ENCODE measurements at regions not wholly inside any gene's neighbourhood (a gene's known extent, or its start where the extent isn't known, plus 50 kb on each side); places are given as distances from the start of the nearest gene placed in this dataset.

DNA sequence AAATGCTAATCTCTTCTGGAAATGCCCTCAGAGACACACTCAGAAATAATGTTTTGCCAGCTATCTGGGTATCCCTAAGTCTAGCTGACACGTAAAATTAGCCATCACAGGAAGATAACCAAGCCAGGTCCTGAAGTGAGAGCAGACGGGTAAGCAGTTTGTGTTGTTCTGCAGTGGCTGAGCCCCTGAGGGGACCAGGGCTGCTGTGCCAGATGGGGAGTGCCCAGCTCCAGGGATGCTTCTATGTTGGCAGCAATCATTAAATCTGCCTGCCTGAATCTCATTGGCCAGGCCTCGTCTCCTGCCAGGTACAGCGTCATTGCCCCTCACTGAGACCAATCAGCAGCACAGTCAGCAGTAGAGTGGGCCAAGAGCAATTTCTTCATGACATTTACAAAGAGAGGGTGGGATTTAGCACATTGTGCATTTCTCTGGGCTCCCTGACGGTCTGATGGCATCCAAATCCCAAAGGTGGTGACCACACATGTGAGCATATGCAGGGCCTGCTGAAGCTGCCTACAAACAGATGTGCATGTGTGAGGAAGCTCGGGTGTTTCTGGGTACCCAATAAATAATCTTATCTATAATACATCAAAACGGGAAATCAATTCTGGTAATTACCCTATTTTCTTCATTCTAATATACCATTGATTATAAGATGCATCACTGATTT, 58.7 kb upstream of the LRRN2 start:
- no peaks in the 10 kb centered on the region for H3K27me3 ChIP-seq
- no peak for DNase-seq
- WGBS (ENCODE audit: insufficient coverage, low coverage, low lambda C conversion rate, missing lambda C conversion rate): 52% methylated on average over 5 of the region's 7 CpGs

DNA sequence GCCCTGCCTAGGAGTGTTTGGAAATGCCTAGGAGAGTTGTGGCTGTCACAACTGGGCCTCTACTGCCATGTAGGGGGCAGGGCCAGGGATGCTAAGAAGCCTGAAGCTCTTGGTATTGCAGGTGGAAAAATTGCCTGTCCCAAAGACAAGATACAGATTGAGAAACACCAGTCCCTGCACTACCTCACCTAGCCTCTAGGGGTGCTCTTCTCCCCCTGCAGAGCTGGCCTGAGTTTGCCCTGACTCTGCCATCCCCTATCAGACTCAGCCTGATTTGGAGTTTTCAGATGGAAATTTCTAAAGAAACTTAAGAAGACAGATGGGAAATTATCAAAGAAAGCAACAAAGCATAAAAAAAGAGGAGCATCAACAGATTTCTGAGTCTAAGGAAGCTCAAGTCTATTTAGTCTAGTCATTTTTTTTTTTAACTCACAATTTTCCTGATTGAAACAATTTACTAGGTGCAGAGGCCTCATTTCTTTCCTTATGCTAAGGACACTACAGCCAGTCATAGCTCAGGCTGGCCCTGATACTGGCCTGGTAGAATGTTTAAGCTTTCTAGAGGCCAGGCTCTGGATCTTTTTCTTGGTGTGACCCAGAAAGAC, 61.4 kb upstream of the LRRN2 start:
- intact Hi-C loops (cut with DNase I): no loop called here
- ATAC-seq (peak; percentile 93 to 98 (median 96)), DNase-seq (peak in 2 of 3 donors; percentile 37 to 53)
- Histone ChIP-seq H3K36me3 (no peaks in the 10 kb centered on the region), H3K9me3 (no peaks in the 10 kb centered on the region), H3K27ac (no peak overlapping the region), H3K4me3 (no peak overlapping the region), H3K4me1 (no peaks in the 10 kb centered on the region), H3K27me3 (no peaks in the 10 kb centered on the region)
- TF ChIP-seq, protein P1, sequence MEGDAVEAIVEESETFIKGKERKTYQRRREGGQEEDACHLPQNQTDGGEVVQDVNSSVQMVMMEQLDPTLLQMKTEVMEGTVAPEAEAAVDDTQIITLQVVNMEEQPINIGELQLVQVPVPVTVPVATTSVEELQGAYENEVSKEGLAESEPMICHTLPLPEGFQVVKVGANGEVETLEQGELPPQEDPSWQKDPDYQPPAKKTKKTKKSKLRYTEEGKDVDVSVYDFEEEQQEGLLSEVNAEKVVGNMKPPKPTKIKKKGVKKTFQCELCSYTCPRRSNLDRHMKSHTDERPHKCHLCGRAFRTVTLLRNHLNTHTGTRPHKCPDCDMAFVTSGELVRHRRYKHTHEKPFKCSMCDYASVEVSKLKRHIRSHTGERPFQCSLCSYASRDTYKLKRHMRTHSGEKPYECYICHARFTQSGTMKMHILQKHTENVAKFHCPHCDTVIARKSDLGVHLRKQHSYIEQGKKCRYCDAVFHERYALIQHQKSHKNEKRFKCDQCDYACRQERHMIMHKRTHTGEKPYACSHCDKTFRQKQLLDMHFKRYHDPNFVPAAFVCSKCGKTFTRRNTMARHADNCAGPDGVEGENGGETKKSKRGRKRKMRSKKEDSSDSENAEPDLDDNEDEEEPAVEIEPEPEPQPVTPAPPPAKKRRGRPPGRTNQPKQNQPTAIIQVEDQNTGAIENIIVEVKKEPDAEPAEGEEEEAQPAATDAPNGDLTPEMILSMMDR (IDR thresholded peaks at IDR 0.05): peak; percentile 76 to 99 (median 96)
- no peak for TF ChIP-seq POLR2A (IDR thresholded peaks at IDR 0.05)

More for the DNA sequence above, 58.7 kb upstream of the LRRN2 start:
- H3K4me3 ChIP-seq: no peak overlapping the region
- no peak overlapping the region for H3K27ac ChIP-seq
- intact Hi-C loops (cut with DNase I): no loop called here
- H3K9me3 ChIP-seq: no peaks in the 10 kb centered on the region
- no peaks in the 10 kb centered on the region for H3K36me3 ChIP-seq
- no peaks in the 10 kb centered on the region for H3K4me1 ChIP-seq
- no peak for ATAC-seq
- TF ChIP-seq POLR2A (IDR thresholded peaks at IDR 0.05): no peak
- TF ChIP-seq, protein P1 (IDR thresholded peaks at IDR 0.05): no peak

DNA sequence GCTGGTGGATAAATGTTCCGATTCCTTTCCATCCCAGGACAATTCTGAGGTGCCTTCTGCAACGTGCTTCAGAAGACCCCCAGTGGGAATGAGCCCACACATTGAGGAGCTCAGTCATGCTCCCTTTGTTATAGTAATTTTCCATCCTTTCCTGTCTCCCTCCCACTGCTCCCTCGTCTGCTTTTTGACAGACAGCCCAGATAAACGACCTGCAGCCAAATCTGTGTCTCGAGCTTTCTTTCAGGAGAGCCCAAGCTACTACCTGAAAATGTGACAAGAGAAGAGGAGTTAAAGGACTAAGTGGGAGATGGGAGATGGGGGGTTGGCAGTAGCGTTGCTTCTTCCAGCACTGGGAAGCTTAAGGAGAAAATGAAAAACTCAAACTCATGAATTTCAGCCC, 65.9 kb upstream of the LRRN2 start:
- H3K4me1 ChIP-seq: no peaks in the 10 kb centered on the region
- intact Hi-C loops (cut with DNase I): no loop called here
- H3K36me3 ChIP-seq: no peaks in the 10 kb centered on the region
- no peak for TF ChIP-seq POLR2A (IDR thresholded peaks at IDR 0.05)
- TF ChIP-seq, protein P1 (IDR thresholded peaks at IDR 0.05): no peak
- no peak overlapping the region for H3K27ac ChIP-seq
- ATAC-seq (no peak), DNase-seq (no peak)
- WGBS (ENCODE audit: insufficient coverage, low coverage, low lambda C conversion rate, missing lambda C conversion rate): 42% methylated on average over 6 of the region's 6 CpGs
- H3K4me3 ChIP-seq: no peak overlapping the region
- H3K27me3 ChIP-seq: no peaks in the 10 kb centered on the region
- H3K9me3 ChIP-seq: no peaks in the 10 kb centered on the region

DNA sequence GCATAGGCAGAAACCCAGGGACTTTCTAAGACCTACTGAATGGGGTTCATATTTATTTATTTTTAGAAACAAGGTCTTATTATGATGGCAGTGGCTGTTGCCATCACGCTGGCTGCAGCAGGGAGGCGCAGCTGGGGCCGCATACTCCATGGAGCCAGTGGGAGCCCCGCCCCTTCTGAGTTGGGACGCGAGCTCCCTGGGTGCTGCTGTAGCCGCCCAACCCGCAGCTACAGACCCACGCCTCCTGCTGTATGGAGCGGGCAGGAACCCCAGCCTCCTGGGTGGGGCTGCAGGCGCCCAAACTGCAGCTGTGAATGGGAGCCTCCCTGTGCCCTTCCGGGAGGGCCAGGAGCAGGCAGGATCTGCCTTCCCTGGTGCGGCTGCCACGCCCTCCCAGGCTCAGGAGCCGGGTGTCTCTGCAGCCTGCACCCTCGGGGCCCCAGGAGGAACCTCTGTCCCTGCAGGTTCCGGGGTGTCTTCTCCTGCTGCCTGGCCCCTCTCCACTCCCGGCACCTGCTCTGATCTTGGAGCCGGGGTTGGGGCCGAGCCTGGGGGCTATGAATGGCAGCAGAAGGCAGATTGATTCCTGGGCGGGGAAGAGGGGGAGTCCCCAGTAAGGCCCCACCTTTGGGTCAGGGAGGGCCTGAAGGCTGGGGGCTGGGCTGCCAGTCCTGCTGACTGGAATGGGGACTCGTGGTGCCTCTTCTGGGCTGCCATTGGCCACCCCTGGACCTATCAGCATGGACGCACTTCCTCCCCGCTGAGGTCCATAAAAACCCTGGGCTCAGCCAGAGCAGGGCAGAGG, 66.5 kb upstream of the LRRN2 start:
- Histone ChIP-seq H3K4me1 (no peaks in the 10 kb centered on the region), H3K4me3 (no peak overlapping the region), H3K36me3 (no peaks in the 10 kb centered on the region), H3K9me3 (no peaks in the 10 kb centered on the region), H3K27ac (no peak overlapping the region), H3K27me3 (no peaks in the 10 kb centered on the region)
- intact Hi-C loops (cut with DNase I): no loop called here
- DNase-seq: no peak
- TF ChIP-seq, protein P1 (IDR thresholded peaks at IDR 0.05): no peak
- TF ChIP-seq POLR2A (IDR thresholded peaks at IDR 0.05): no peak
- no peak for ATAC-seq
- WGBS (ENCODE audit: insufficient coverage, low coverage, low lambda C conversion rate, missing lambda C conversion rate): 86% methylated on average over 3 of the region's 24 CpGs
